HFF-Myc (cell line): ENCODE measurements at regions not wholly inside any gene's neighbourhood (a gene's known extent, or its start where the extent isn't known, plus 50 kb on each side); places are given as distances from the start of the nearest gene placed in this dataset.

Experiments
- DNase-seq: peaks from one replicate; pipeline ENCODE4 v3.0.0-alpha.2; 2011; ENCODE audit warnings: low read depth; ENCODE audit errors: extremely low read depth
- H3K4me3 ChIP-seq: replicated peaks from 2 replicates; pipeline ENCODE4 v1.5.1; 2011; ENCODE audit warnings: low read depth, mild to moderate bottlenecking, control low read depth, low read length
- CTCF ChIP-seq: IDR thresholded peaks from 2 replicates; pipeline ENCODE4 v1.5.1; 2012; ENCODE audit warnings: mild to moderate bottlenecking, low read depth, low read length, control low read depth; ENCODE audit errors: missing control alignments

- no peak for DNase-seq
- H3K4me3 ChIP-seq: no peak overlapping the region
- TF ChIP-seq CTCF: no peak
These were observed 823.2 kb downstream of the TLE1 start for GRCh38 chr9:80866121-80866520.

DNA sequence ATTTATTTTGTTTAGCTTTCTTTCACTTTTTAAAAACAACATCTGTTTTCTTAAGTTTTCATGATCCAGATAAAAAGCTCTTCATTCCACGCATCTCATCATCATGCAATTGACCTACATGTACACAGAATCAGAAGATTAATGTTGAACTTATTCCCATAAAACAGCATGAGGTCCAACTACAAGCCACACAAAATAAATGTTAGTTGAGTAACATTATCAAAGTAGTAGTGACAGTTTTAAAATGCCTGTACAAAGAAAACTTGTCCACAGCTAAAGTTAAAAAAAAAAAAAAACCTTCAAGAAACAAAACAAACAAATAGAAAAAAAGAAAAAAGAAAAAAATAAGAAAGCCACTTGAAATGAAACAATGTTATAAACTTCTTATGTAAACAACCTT lies 846.3 kb downstream of the TLE1 start:
- no peak for TF ChIP-seq CTCF
- DNase-seq: no peak
- no peak overlapping the region for H3K4me3 ChIP-seq

DNA sequence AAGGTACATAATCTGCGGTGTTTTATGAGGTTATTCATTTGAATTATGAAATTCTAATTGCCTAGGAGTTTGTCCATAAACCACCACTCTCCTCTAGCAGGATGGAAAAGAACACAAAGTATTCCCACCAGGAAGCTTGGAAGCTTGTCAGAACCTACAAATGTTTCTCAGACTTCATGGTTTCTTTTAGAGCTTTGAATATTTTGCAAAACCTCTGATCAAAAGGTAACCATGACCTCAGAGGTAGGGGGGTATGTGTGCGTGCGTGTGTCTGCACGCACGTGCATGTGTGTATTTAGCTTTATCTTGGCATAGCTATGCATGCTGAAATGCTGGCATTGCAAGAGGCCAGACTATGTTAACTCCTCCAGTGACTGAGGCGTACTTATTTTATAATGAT lies 847.0 kb downstream of the TLE1 start:
- no peak for DNase-seq
- H3K4me3 ChIP-seq: no peak overlapping the region
- TF ChIP-seq CTCF: no peak

DNA sequence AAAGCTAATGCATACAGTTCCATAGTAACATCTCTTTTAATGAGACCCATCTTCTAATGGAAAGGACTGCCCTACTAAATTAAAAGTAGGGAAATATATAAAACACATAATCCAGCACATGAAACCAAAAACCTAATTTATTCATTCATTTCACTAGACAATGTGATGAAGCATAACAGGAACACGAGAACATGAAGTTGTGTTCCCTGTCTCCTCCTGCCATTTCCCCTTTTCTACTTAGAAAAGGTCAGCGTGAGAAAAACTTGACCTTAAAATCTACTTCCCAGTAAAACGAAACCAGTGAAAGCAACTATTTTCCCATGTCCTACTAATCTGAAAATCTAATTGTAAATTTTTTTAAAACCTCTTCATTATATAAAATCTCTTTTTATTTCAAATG lies 847.5 kb downstream of the TLE1 start:
- H3K4me3 ChIP-seq: no peak overlapping the region
- no peak for DNase-seq
- no peak for TF ChIP-seq CTCF

GRCh38 chr9:80839821-80840675 lies 849.3 kb downstream of the TLE1 start:
- no peak for DNase-seq
- TF ChIP-seq CTCF: no peak

DNA sequence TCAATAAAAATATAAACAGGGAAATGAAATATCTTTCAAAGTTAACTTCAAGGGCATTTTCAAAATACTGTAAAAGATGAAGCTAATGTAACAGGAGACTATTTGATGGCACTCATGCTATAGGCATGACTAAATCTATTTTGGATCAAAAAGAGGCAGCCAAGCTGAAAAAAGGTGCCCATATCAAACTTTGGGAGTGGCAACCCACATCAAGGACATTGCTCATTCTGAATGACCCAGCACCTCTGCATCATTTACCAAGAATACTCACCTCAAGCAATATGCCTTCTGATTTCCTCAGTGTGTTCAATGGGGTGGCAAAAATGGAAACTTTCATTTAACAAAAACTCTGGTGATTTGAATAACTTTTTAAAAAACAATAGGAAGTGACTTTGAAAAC lies 853.3 kb downstream of the TLE1 start:
- no peak for DNase-seq
- no peak overlapping the region for H3K4me3 ChIP-seq
- TF ChIP-seq CTCF: no peak

More at GRCh38 chr9:80839821-80840675, 849.3 kb downstream of the TLE1 start:
- no peak overlapping the region for H3K4me3 ChIP-seq
